CD4-positive, alpha-beta memory T cell (primary cell): ENCODE measurements at regions not wholly inside any gene's neighbourhood (a gene's known extent, or its start where the extent isn't known, plus 50 kb on each side); places are given as distances from the start of the nearest gene placed in this dataset.
A peak's percentile ranks its signal among the peaks of the same experiment; 100 is the strongest.
"Not testable (repeated sequence)": the region's sequence is repeated elsewhere in the genome, so short reads cannot be mapped to it uniquely, and the experiment has no call there.

Experiments used
- CTCF ChIA-PET: fragments of 350-600 bp; sonication (Branson Sonifier 250); formaldehyde crosslinking; loops from one replicate; lab custom pipeline; 2021; ENCODE audit warnings: inconsistent platforms; ENCODE audit not compliant: partially characterized antibody; lab: Charles Lee
- POLR2A ChIA-PET: fragments of 350-600 bp; sonication (Branson Sonifier 250); formaldehyde crosslinking; loops from one replicate; lab custom pipeline; 2021; ENCODE audit not compliant: partially characterized antibody; lab: Charles Lee
- DNase-seq, 5 donors: peaks; one replicate each; pipeline versions ENCODE4 v3.0.0 to v3.0.0-alpha.2; 2020 to 2022; ENCODE audit warnings: mixed read lengths in 1 of 5
- H3K27ac ChIP-seq: one replicate; pipeline ENCODE4 v1.7.0; 2013; ENCODE audit warnings: low read depth, low read length
- H3K27me3 ChIP-seq: 2 replicates; pipeline ENCODE4 v1.7.0; 2013; ENCODE audit warnings: mild to moderate bottlenecking, low read length, moderate library complexity; ENCODE audit not compliant: insufficient read depth
- H3K36me3 ChIP-seq: 2 replicates; pipeline ENCODE4 v1.7.0; 2013; ENCODE audit warnings: mild to moderate bottlenecking, low read length, moderate library complexity; ENCODE audit not compliant: insufficient read depth
- H3K4me1 ChIP-seq: 2 replicates; pipeline ENCODE4 v1.7.0; 2013; ENCODE audit warnings: mild to moderate bottlenecking, low read length, moderate library complexity; ENCODE audit not compliant: insufficient read depth
- H3K4me3 ChIP-seq, 2 donors: one replicate each; pipeline ENCODE4 v1.7.0; 2013; ENCODE audit warnings: low read length in 2 of 2, mild to moderate bottlenecking in 1 of 2
- H3K9me3 ChIP-seq, 2 donors: one replicate each; pipeline ENCODE4 v1.7.0; 2013; ENCODE audit warnings: low read length in 2 of 2, control low read depth in 1 of 2; ENCODE audit not compliant: control insufficient read depth in 1 of 2
- H3K27ac Mint-ChIP-seq, 7 donors: one replicate each; pipeline ENCODE4 v1.8.0; 2020 to 2021; ENCODE audit warnings: mixed read lengths in 7 of 7, mild to moderate bottlenecking in 6 of 7, inconsistent platforms in 3 of 7, moderate library complexity in 3 of 7
- H3K27me3 Mint-ChIP-seq, 2 donors: one replicate each; pipeline ENCODE4 v1.8.0; 2020 to 2021; ENCODE audit warnings: mixed read lengths in 2 of 2
- H3K36me3 Mint-ChIP-seq, 2 donors: one replicate each; pipeline ENCODE4 v1.8.0; 2020 to 2021; ENCODE audit warnings: mixed read lengths in 2 of 2, inconsistent platforms in 1 of 2, mild to moderate bottlenecking in 1 of 2
- H3K4me1 Mint-ChIP-seq, 4 donors: one replicate each; pipeline ENCODE4 v1.8.0; 2020 to 2021; ENCODE audit warnings: mixed read lengths in 4 of 4, mild to moderate bottlenecking in 1 of 4
- H3K4me3 Mint-ChIP-seq, 8 donors: one replicate each; pipeline ENCODE4 v1.8.0; 2020 to 2021; ENCODE audit warnings: mixed read lengths in 8 of 8, mild to moderate bottlenecking in 7 of 8, moderate library complexity in 6 of 8, inconsistent platforms in 3 of 8
- H3K9me3 Mint-ChIP-seq, 8 donors: one replicate each; pipeline ENCODE4 v1.8.0; 2020 to 2021; ENCODE audit warnings: mixed read lengths in 8 of 8, mild to moderate bottlenecking in 5 of 8, inconsistent platforms in 3 of 8, moderate library complexity in 1 of 8
- intact Hi-C: fragments of 100-400 bp; cut with micrococcal nuclease; formaldehyde crosslinking; loops from one replicate; pipeline ENCODE4 v1.15.1; 2023

DNA sequence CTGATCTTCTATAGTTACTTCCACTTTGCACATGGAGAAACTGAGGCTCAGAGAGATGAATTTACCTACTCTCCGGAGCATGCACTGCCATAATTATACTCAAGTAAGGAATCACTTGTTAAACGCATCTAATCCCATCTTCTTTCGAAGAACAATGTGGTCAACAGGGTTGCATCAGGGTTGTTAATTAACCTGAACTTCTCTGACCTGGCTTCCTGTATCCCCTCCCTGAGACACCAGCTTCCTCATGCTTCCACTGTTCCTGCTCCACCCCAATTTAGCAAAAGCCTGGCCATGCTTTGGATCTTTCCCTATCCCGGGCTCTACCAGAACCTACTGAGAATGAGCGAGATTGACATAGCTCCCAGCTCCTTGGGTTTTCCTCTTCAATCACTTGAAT is 136.7 kb downstream of the SMIM20 start:
- H3K27me3 ChIP-seq: no peaks in the 10 kb centered on the region
- H3K9me3 Mint-ChIP-seq: no peaks in the 10 kb centered on the region
- POLR2A ChIA-PET: no interaction called here

GRCh38 chr4:26051240-26051639 is 137.2 kb downstream of the SMIM20 start:
- Mint-ChIP-seq H3K9me3 (no peaks in the 10 kb centered on the region), H3K27ac (no peak overlapping the region), H3K36me3 (no peaks in the 10 kb centered on the region), H3K4me3 (no peak overlapping the region), H3K4me1 (no peaks in the 10 kb centered on the region), H3K27me3 (peaks cover 2 to 7% of the 10 kb centered on the region in 2 donors)
- Histone ChIP-seq H3K9me3 (no peaks in the 10 kb centered on the region), H3K27me3 (no peaks in the 10 kb centered on the region), H3K36me3 (no peaks in the 10 kb centered on the region), H3K27ac (no peak overlapping the region), H3K4me1 (no peaks in the 10 kb centered on the region), H3K4me3 (no peak overlapping the region)
- intact Hi-C loops: no loop called here
- ChIA-PET CTCF (no interaction called here), POLR2A (no interaction called here)
- DNase-seq: no peak

More for the DNA sequence above, 136.7 kb downstream of the SMIM20 start:
- H3K27me3 Mint-ChIP-seq: peaks cover 3 to 8% of the 10 kb centered on the region in 2 donors
- H3K4me1 ChIP-seq: no peaks in the 10 kb centered on the region
- no peaks in the 10 kb centered on the region for H3K4me1 Mint-ChIP-seq
- H3K27ac ChIP-seq: no peak overlapping the region
- no peak for DNase-seq
- CTCF ChIA-PET: no interaction called here
- no peaks in the 10 kb centered on the region for H3K9me3 ChIP-seq
- H3K4me3 Mint-ChIP-seq: no peak overlapping the region
- H3K27ac Mint-ChIP-seq: no peak overlapping the region
- no peaks in the 10 kb centered on the region for H3K36me3 ChIP-seq
- intact Hi-C loops: no loop called here
- no peak overlapping the region for H3K4me3 ChIP-seq
- H3K36me3 Mint-ChIP-seq: no peaks in the 10 kb centered on the region

DNA sequence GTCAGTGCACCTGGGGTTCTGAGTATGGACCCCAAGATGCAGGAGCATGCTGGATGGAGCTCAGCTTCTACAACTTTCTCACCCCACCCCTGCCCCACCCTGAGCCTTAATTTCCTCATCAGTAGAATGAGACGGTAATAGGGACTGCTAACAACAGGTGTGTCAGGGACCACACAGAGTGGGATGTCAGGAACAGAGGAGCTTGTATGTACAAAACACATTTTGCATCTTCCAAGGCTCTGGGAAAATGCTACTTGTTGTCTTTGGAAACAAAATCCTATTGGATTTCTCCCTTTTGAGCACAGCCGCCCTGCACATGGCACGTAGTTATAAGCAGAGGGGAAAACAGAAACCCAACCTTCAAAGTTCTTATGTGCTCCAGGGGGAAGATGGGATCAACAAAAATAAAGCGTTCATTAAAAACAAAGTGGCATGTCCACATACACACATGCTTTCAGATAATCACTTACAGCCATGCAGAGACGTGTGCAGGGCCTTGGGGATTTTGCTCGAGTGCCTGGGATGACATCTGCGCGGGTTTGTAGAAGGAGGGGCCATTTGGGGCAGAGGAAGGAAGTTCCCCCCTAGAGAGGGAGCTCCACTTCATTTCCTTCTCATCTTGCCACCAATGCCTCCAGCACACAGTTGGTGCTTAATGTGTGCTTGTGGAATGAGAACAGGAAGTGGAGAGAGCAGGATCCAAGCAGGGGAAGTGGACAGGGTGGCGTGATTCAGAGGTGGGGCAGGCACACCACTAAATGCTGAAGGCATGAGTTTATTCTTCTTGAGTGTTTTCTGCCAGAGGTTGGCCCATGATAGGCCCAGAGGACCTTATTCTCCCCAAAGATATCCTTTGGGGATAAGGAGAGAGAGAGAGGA is 138.9 kb downstream of the SMIM20 start:
- no peaks in the 10 kb centered on the region for H3K36me3 ChIP-seq
- ChIA-PET CTCF (no interaction called here), POLR2A (no interaction called here)
- Mint-ChIP-seq H3K27me3 (peaks cover 2 to 4% of the 10 kb centered on the region in 2 donors), H3K4me1 (no peaks in the 10 kb centered on the region), H3K27ac (no peak overlapping the region), H3K9me3 (no peaks in the 10 kb centered on the region), H3K4me3 (no peak overlapping the region), H3K36me3 (no peaks in the 10 kb centered on the region)
- no peaks in the 10 kb centered on the region for H3K27me3 ChIP-seq
- no peaks in the 10 kb centered on the region for H3K9me3 ChIP-seq
- intact Hi-C loops: no loop called here
- H3K4me1 ChIP-seq: no peaks in the 10 kb centered on the region
- DNase-seq: no peak
- H3K4me3 ChIP-seq: no peak overlapping the region
- no peak overlapping the region for H3K27ac ChIP-seq

DNA sequence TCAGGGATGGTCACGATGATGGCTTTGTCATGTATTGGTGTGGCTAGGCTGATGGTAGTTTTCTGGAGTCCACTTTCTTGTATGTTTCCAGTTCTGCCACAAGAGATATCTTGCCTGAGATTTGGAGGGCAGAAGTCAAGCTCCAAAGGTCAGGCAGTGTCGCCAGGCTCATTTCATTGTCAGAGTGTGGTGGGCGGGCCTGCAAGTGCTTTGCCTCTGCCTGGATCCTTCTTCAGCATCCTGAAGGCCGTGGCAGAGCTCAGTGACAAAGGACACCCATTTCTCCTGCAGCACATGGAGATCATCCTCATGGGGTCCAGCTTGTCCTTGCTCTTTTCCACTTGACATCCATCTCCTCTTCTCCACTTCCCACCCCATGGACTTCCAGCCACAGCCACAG is 139.7 kb downstream of the SMIM20 start:
- no peaks in the 10 kb centered on the region for H3K36me3 Mint-ChIP-seq
- no peak overlapping the region for H3K27ac Mint-ChIP-seq
- Histone ChIP-seq H3K9me3 (no peaks in the 10 kb centered on the region), H3K36me3 (no peaks in the 10 kb centered on the region), H3K27me3 (no peaks in the 10 kb centered on the region), H3K4me3 (no peak overlapping the region), H3K4me1 (no peaks in the 10 kb centered on the region), H3K27ac (no peak overlapping the region)
- peaks cover 2 to 4% of the 10 kb centered on the region in 2 donors for H3K27me3 Mint-ChIP-seq
- DNase-seq: no peak
- H3K4me1 Mint-ChIP-seq: peaks cover under 1 to 6% (median 5%) of the 10 kb centered on the region in 4 donors
- no peaks in the 10 kb centered on the region for H3K9me3 Mint-ChIP-seq
- H3K4me3 Mint-ChIP-seq: no peak overlapping the region
- ChIA-PET POLR2A (no interaction called here), CTCF (no interaction called here)
- intact Hi-C loops: no loop called here

DNA sequence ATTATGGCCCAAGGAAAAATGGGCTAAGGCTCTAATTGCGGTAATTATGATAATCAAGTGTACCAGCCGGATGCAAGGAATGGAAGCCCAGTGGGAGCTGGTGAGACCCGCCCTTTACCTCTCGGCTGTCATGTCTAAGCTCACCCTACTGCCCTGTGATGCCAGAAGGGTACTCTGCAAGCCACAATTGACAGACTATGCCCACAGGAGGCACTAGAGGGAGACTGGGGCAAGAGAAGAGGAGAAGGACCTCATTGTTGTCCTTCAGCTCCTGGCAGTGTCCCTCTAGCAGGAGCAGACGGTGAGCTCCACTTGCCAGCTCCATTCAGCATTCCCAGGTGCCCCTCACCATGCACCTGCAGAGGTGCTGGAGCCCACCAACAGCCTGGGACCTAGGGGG is 141.8 kb downstream of the SMIM20 start:
- Histone ChIP-seq H3K9me3 (no peaks in the 10 kb centered on the region), H3K36me3 (no peaks in the 10 kb centered on the region), H3K27ac (no peak overlapping the region), H3K4me1 (no peaks in the 10 kb centered on the region), H3K4me3 (no peak overlapping the region), H3K27me3 (no peaks in the 10 kb centered on the region)
- no peak for DNase-seq
- Mint-ChIP-seq H3K4me1 (peaks cover 2 to 8% (median 6%) of the 10 kb centered on the region in 4 donors), H3K4me3 (no peak overlapping the region), H3K27me3 (no peaks in the 10 kb centered on the region), H3K9me3 (peaks cover 0 to 5% (median 0%) of the 10 kb centered on the region in 8 donors), H3K36me3 (no peaks in the 10 kb centered on the region), H3K27ac (no peak overlapping the region)
- POLR2A ChIA-PET: no interaction called here
- intact Hi-C loops: no loop called here
- CTCF ChIA-PET: interaction anchor here (0.9 to 1.7 kb wide), 7 partner anchors 10 to 275 kb away, joined by 3 to 5 read pairs (median 4); no protein-coding TSS in a partner anchor

DNA sequence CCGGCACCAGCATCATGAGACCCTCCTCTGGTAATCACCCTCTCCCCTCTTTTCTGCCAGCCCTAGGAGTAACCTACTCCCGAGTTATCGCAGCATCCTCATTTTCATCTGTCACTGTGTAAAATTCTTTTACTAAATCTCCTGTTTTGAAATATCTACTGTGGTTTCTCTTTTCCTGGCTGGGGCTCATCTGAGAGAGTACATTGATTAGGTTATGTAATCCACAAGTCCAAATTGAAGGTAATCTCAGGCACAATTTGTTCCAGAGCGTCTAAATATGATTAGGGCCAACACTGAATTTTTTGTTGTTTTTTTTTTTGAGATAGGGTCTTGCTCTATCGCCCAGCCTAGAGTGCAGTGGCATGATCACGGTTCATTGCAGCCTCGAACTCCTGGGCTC is 142.4 kb downstream of the SMIM20 start:
- no peaks in the 10 kb centered on the region for H3K36me3 Mint-ChIP-seq

DNA sequence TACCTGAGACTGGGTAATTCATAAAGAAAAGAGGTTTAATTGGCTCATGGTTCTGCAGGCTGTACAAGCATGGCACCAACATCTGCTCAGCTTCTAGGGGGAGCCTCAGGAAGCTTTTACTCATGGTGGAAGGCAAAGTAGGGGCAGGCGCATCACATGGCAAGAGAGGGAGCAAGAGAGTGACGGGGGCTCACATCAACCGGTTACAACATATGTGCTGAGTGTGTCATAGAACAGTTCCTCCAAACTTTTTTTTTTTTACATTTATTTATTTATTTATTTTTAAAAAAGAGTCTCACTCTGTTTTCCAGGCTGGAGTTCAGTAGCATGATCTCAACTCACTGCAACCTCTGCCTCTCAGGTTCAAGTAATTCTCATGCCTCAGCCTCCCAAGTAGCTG is 143.8 kb downstream of the SMIM20 start:
- H3K27me3 Mint-ChIP-seq, H3K36me3 ChIP-seq, H3K27me3 ChIP-seq, H3K9me3 Mint-ChIP-seq, DNase-seq, H3K36me3 Mint-ChIP-seq, H3K4me3 Mint-ChIP-seq, H3K4me1 ChIP-seq, H3K27ac Mint-ChIP-seq, H3K4me3 ChIP-seq, H3K27ac ChIP-seq, POLR2A ChIA-PET, H3K9me3 ChIP-seq, H3K4me1 Mint-ChIP-seq, intact Hi-C loops: not testable (repeated sequence)
- CTCF ChIA-PET: interaction anchor here (0.7 to 5.2 kb wide), 3 partner anchors 18 to 353 kb away, joined by 3 to 31 read pairs (median 3); no protein-coding TSS in a partner anchor

More for the DNA sequence above, 142.4 kb downstream of the SMIM20 start:
- no peak for DNase-seq
- no peaks in the 10 kb centered on the region for H3K9me3 ChIP-seq
- peaks cover 2 to 8% (median 6%) of the 10 kb centered on the region in 4 donors for H3K4me1 Mint-ChIP-seq
- H3K27me3 Mint-ChIP-seq: no peaks in the 10 kb centered on the region
- ChIA-PET CTCF (interaction anchor here (1.0 to 1.7 kb wide), 5 partner anchors 9 to 274 kb away, joined by 3 to 4 read pairs (median 4); no protein-coding TSS in a partner anchor), POLR2A (interaction anchor here (0.7 kb wide), 1 partner anchor 772 kb away, joined by 4 read pairs; no protein-coding TSS in a partner anchor)
- H3K9me3 Mint-ChIP-seq: peaks cover 0 to 5% (median 0%) of the 10 kb centered on the region in 8 donors
- H3K4me1 ChIP-seq: no peaks in the 10 kb centered on the region
- H3K4me3 Mint-ChIP-seq: no peak overlapping the region
- H3K36me3 ChIP-seq: no peaks in the 10 kb centered on the region
- peak overlapping the region in 1 of 7 donors; percentile 60 for H3K27ac Mint-ChIP-seq
- no peak overlapping the region for H3K4me3 ChIP-seq
- H3K27ac ChIP-seq: no peak overlapping the region
- intact Hi-C loops: no loop called here
- no peaks in the 10 kb centered on the region for H3K27me3 ChIP-seq
